NCI-H2107 treated with DMSO at 0.1 percent for 48 hours (cell line): ENCODE measurements at regions not wholly inside any gene's neighbourhood (a gene's known extent, or its start where the extent isn't known, plus 50 kb on each side); places are given as distances from the start of the nearest gene placed in this dataset.
"Not testable (repeated sequence)": the region's sequence is repeated elsewhere in the genome, so short reads cannot be mapped to it uniquely, and the experiment has no call there.

Source experiments
- DNase-seq: peaks from one replicate; lab custom pipeline; 2025; ENCODE audit not compliant: unreplicated experiment; lab: John Stamatoyannopoulos, UW

GRCh38 chr5:89069591-89069990 lies 186.6 kb upstream of the MEF2C start:
- no peak for DNase-seq

DNA sequence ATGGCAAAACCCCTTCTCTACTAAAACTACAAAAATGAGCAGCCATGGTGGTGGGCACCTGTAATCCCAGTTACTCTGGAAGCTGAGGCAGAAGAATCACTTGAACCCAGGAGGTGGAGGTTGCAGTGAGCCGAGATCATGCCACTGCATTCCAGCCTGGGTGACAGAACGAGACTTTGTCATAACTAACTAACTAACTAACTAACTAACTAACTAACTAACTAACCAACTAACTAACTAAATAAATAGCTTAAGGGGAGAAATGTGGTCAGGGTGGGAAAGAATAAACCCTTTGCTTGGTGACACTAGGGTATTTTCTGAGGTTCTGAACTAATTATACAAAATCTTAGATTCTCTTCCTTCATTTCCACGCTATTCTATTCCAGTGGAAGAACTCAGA lies 184.4 kb upstream of the MEF2C start:
- no peak for DNase-seq

DNA sequence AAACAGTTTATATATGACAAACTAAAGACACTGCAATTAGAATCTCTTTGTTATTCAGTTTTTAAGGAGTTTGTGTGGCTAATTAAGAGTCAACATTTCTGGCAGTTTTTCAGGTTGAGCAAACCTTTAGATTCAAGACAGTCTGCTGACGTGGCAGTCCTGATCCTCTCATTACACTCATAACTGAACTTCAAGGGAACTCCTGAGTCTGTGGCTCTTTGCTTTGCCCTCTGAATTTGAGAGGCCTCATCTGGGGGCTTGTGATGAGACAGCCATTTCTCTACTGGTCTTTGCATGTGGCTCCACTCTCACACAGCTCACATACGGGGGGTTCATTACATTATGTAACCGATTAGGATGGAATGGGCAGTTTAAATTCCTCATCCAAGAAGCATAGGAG lies 182.9 kb upstream of the MEF2C start:
- no peak for DNase-seq

- no peak for DNase-seq
Observed at GRCh38 chr5:89064736-89065135, 181.8 kb upstream of the MEF2C start.

GRCh38 chr5:89064054-89064453 lies 181.1 kb upstream of the MEF2C start:
- DNase-seq: no peak

DNA sequence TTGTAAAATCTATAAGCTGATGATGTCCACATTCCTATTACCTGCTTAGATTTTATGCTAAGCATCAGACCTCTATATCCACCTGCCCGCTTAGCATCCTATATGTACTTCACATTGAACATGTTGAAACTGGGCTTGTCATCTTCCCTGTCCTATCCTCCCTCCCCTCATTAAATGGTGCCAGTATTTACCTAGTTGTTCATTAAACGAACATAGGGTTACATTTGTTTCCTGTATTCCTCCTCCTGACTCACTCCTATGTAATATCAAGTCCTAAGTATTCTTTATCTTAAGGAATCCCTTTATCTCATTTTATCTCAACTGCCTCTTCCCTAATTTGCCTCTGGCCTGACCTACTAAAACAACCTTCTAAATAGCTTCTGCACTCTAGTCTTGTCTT lies 177.8 kb upstream of the MEF2C start:
- DNase-seq: no peak

GRCh38 chr5:89059274-89059673 lies 176.3 kb upstream of the MEF2C start:
- DNase-seq: no peak

DNA sequence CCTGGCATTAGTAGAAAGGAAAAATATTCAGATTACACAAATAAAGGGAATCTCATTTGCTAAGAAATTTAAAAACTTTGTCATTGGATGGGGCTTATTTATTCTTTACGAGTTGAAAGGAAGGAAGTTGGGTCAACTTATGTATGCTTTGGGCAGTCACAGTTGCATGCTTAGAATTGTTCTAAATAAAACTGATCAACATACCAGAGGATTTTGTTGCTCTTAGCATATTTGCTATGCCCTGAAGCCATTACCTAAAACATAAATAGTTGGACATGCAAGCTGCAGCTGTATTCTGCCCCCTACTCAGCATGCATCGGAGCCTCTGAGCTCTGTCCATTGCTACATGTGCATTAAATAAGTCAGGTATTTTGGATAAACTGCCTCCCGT lies 172.7 kb upstream of the MEF2C start:
- no peak for DNase-seq

- DNase-seq: no peak
Observed at GRCh38 chr5:89055015-89055694, 172.2 kb upstream of the MEF2C start.

- DNase-seq: no peak
Observed at GRCh38 chr5:89053547-89053946, 170.6 kb upstream of the MEF2C start.

GRCh38 chr5:89050062-89050461 lies 167.1 kb upstream of the MEF2C start:
- DNase-seq: not testable (repeated sequence)

- DNase-seq: no peak
Observed at GRCh38 chr5:89047571-89047970, 164.6 kb upstream of the MEF2C start.

DNA sequence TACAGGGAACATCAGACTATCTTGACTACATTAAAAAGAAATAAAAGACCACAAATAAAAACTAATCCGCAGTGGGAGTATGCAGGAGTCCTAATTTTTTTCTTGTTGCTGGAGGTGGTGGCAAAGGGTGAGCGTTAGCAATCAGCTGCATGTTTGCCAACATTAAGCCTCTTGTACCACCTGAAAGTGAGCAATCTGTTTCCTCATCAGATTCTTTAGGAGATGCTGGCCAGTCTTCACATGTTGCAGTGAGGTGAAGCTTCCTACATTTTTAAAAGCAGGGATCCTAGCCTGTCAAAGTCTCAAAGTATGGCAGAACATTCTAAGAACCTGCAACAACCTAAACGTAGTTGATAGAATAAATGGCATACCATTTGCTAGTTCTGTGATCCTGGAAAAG lies 162.2 kb upstream of the MEF2C start:
- DNase-seq: no peak

- no peak for DNase-seq
Observed at GRCh38 chr5:89044674-89045200, 161.8 kb upstream of the MEF2C start.

GRCh38 chr5:89043676-89044075 lies 160.7 kb upstream of the MEF2C start:
- DNase-seq: no peak

- no peak for DNase-seq
Observed at GRCh38 chr5:89042746-89043145, 159.8 kb upstream of the MEF2C start.

DNA sequence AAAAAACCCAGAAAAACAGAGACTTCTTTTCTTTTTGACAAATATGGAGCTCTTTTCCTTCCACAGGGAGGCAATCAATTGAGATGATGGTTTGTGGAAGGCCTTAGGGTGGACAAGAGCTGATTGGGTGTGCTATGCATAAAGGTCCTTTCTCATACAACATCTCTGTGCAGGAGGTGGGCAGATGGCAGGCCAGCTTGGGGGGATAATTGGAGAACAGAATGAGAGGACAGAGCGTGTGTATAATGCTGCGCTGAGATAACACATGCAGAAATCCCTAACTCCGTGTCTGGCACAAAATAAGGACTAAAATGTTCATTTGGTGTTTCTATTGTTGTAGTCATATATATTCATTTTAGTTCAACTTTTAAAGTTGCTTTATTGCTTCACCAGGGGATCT lies 159.0 kb upstream of the MEF2C start:
- no peak for DNase-seq

- no peak for DNase-seq
Observed at GRCh38 chr5:89041249-89041779, 158.3 kb upstream of the MEF2C start.

DNA sequence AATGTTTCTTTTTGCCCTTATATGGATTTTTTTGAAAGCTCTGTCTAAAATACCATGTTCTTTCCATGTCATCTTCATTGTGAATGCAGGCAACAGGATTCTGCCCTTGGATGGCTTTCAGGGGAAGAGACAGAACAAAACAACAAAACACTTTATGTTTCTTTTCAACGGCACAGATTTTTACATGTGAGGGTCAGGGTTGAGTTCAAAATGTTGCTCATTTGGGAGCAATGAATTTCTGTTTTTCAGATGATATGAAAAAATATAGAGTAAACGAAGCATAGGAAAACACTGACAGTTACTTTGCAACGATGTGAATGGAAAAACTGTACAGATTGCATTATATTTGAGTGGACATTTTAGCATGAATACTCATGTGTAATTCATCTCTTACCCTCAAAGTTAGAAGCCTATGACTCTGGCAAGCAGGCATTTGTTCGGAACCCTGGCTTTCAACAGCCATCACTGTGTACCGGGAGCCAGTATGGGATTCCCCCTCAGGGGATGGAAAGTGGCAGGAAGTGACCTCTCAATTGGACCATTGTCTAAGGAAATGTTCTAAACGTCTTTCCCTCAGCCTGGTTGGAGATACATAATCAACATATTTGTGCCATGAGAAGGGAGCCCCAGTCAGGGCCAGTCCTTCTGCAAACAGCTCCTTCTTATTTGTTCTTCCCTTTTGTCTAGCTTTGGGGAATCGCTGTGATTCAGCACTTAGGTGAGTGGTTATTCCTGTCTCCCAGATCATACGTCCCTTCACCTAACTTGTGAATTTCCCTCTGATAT lies 153.9 kb upstream of the MEF2C start:
- DNase-seq: no peak

DNA sequence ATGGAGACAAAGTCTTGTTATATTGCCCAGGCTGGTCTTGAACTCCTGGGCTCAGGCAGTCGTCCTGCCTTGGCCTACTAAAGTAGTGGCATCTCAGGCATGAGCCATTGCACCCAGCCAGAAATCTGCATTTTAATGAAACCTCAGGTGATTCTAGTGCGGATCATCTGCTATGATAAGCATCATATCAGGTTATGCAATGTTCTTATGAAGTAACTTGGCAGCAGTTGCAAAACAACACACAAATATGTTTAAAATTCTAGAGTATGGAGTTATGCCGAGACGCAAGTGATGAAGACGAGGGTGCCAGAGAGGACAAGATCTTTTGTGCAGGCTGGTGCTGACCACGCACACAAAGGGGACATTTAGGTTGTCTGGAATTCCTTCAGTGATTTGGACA lies 153.2 kb upstream of the MEF2C start:
- no peak for DNase-seq

- DNase-seq: no peak
Observed at GRCh38 chr5:89034588-89034987, 151.6 kb upstream of the MEF2C start.

DNA sequence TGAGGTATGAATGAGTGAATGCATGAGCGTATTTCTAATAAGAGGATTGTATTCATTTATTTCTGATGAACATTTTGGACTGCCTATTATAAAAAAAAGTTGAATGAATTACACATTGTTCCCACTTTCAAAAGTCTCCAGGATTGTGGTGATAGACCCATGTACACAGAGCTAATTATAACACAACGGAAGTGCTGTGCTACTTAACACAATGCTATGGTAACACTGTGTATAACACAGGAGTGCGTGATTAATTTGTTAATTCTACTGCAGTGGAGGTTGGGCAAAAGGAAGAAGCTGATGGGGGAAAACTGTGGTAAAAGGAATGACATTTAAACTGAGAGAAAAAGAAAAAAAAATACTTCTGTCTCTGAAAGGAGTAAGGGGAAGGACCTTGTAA lies 147.8 kb upstream of the MEF2C start:
- DNase-seq: no peak
